ENCODE measurements at regions not wholly inside any gene's neighbourhood (a gene's known extent, or its start where the extent isn't known, plus 50 kb on each side); places are given as distances from the start of the nearest gene placed in this dataset.
"Not testable (repeated sequence)": the region's sequence is repeated elsewhere in the genome, so short reads cannot be mapped to it uniquely, and the experiment has no call there.

GRCh38 chr7:118863966-118864365 lies 639.5 kb downstream of the ANKRD7 start:
- no peak for TF ChIP-seq CTCF (IDR thresholded peaks at IDR 0.05; ENCODE audit: extremely low read depth, insufficient read depth, missing control alignments)
- DNase-seq (ENCODE audit: low spot score) = no peak
- in situ Hi-C loops (cut with MboI; ENCODE audit: low pct_unique_long_range_greater_than_20kb, low sequenced_read_pairs, unreplicated experiment) = no loop called here

GRCh38 chr7:118867860-118868259 lies 643.4 kb downstream of the ANKRD7 start:
- no peak for TF ChIP-seq CTCF (IDR thresholded peaks at IDR 0.05; ENCODE audit: extremely low read depth, insufficient read depth, missing control alignments)
- in situ Hi-C loops (cut with MboI; ENCODE audit: low pct_unique_long_range_greater_than_20kb, low sequenced_read_pairs, unreplicated experiment) = no loop called here
- no peak for DNase-seq (ENCODE audit: low spot score)

- in situ Hi-C loops (cut with MboI; ENCODE audit: low pct_unique_long_range_greater_than_20kb, low sequenced_read_pairs, unreplicated experiment); DNase-seq (ENCODE audit: low spot score): not testable (repeated sequence)
Measured at GRCh38 chr7:118869141-118869540, 644.6 kb downstream of the ANKRD7 start.

- in situ Hi-C loops (cut with MboI; ENCODE audit: low pct_unique_long_range_greater_than_20kb, low sequenced_read_pairs, unreplicated experiment) = no loop called here
- no peak for DNase-seq (ENCODE audit: low spot score)
- peak; percentile 19 for TF ChIP-seq CTCF (IDR thresholded peaks at IDR 0.05; ENCODE audit: extremely low read depth, insufficient read depth, missing control alignments)
Measured at GRCh38 chr7:118870187-118870586, 645.7 kb downstream of the ANKRD7 start.

- no peak for TF ChIP-seq CTCF (IDR thresholded peaks at IDR 0.05; ENCODE audit: extremely low read depth, insufficient read depth, missing control alignments)
- DNase-seq (ENCODE audit: low spot score) = no peak
- in situ Hi-C loops (cut with MboI; ENCODE audit: low pct_unique_long_range_greater_than_20kb, low sequenced_read_pairs, unreplicated experiment) = no loop called here
Measured at GRCh38 chr7:118872568-118872967, 648.1 kb downstream of the ANKRD7 start.

GRCh38 chr7:118877187-118877586 lies 652.7 kb downstream of the ANKRD7 start:
- no peak for TF ChIP-seq CTCF (IDR thresholded peaks at IDR 0.05; ENCODE audit: extremely low read depth, insufficient read depth, missing control alignments)
- no peak for DNase-seq (ENCODE audit: low spot score)
- in situ Hi-C loops (cut with MboI; ENCODE audit: low pct_unique_long_range_greater_than_20kb, low sequenced_read_pairs, unreplicated experiment) = no loop called here

GRCh38 chr7:118878336-118878735 lies 653.8 kb downstream of the ANKRD7 start:
- in situ Hi-C loops (cut with MboI; ENCODE audit: low pct_unique_long_range_greater_than_20kb, low sequenced_read_pairs, unreplicated experiment) = no loop called here
- no peak for DNase-seq (ENCODE audit: low spot score)
- TF ChIP-seq CTCF (IDR thresholded peaks at IDR 0.05; ENCODE audit: extremely low read depth, insufficient read depth, missing control alignments) = no peak

Measured in GM13977 (cell line).